ENCODE measurements at regions not wholly inside any gene's neighbourhood (a gene's known extent, or its start where the extent isn't known, plus 50 kb on each side); places are given as distances from the start of the nearest gene placed in this dataset.

GRCh38 chr4:129428454-129428853 lies 332.5 kb downstream of the C4orf33 start:
- TF ChIP-seq POLR2A (IDR thresholded peaks at IDR 0.05) (no peak), CTCF (IDR thresholded peaks at IDR 0.05) (no peak)

All from testis (tissue), 2 donors.